Cardiac muscle cell (in vitro differentiated cells and primary cell): ENCODE measurements at regions not wholly inside any gene's neighbourhood (a gene's known extent, or its start where the extent isn't known, plus 50 kb on each side); places are given as distances from the start of the nearest gene placed in this dataset.
A peak's percentile ranks its signal among the peaks of the same experiment; 100 is the strongest.

Experiments
- DNase-seq, 2 donors: peaks; one replicate each; pipeline versions ENCODE4 v3.0.0 to v3.0.0-alpha.2; 2010 to 2017; ENCODE audit warnings: low read depth in 1 of 2, low spot score in 1 of 2
- H3K27ac ChIP-seq: fragments of 200-600 bp; sonication (generic); 2 replicates; pipeline ENCODE4 v1.5.1; 2016
- H3K27me3 ChIP-seq: fragments of 200-600 bp; sonication (generic); 2 replicates; pipeline ENCODE4 v1.6.0; 2016; ENCODE audit warnings: control low read depth
- H3K36me3 ChIP-seq: fragments of 200-600 bp; sonication (generic); 2 replicates; pipeline ENCODE4 v1.5.1; 2016; ENCODE audit warnings: control low read depth
- H3K4me1 ChIP-seq: fragments of 200-600 bp; sonication (generic); 2 replicates; pipeline ENCODE4 v1.8.1; 2017; ENCODE audit warnings: low read depth, mild to moderate bottlenecking, mixed run types
- H3K4me3 ChIP-seq: fragments of 200-600 bp; sonication (generic); 2 replicates; pipeline ENCODE4 v1.5.1; 2016; ENCODE audit warnings: mild to moderate bottlenecking
- H3K9me3 ChIP-seq: fragments of 200-600 bp; sonication (generic); 2 replicates; pipeline ENCODE4 v1.5.1; 2017; ENCODE audit warnings: low read depth, mild to moderate bottlenecking, control low read depth
- CTCF ChIP-seq: IDR thresholded peaks from 2 replicates; pipeline ENCODE4 v1.5.1; 2012; ENCODE audit warnings: low read depth, mild to moderate bottlenecking, low read length

DNA sequence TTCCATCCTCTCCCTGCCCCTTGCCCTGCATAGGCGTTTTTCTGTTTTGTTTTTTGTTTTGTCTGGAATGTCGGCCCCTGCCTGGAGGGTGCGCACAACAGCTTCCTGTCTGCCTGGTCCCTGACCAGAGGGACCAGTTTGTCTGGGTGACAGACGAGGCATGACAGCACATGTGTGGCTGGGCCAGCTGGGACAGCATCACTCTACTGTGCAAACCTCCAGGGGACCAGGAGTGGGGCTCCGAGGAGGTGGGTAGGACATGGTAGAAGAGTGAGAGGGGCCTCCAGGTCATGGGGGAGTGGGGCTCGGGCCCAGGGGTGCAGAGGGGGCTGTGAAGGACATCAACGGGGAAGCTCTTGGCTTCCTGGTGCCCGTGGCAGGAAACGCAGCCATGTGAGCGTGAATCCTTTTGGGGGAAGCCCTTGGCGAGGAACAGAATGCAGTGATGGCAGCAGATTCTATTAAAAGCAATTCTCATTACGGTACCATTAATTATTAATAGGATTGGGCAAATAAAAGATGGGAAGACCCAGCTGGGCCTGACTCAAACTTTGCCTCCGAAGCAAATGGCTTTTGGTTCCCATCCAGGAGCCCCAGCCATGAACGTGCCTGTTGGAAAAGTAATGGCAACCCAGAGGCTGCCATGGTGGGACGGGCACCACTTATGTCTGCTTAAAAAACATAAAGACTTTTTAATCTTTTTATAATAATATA lies 184.4 kb upstream of the IER5L start:
- Histone ChIP-seq H3K4me1 (no peaks in the 10 kb centered on the region), H3K27me3 (no peaks in the 10 kb centered on the region), H3K9me3 (no peaks in the 10 kb centered on the region), H3K4me3 (no peak overlapping the region), H3K27ac (no peak overlapping the region), H3K36me3 (no peaks in the 10 kb centered on the region)
- no peak for TF ChIP-seq CTCF
- DNase-seq, result no peak

- Histone ChIP-seq H3K27ac (no peak overlapping the region), H3K9me3 (no peaks in the 10 kb centered on the region), H3K36me3 (no peaks in the 10 kb centered on the region), H3K4me1 (no peaks in the 10 kb centered on the region), H3K4me3 (no peak overlapping the region), H3K27me3 (no peaks in the 10 kb centered on the region)
- TF ChIP-seq CTCF, result no peak
- no peak for DNase-seq
Observed at GRCh38 chr9:129361196-129361595, 183.1 kb upstream of the IER5L start.

GRCh38 chr9:129359916-129360536 lies 182.0 kb upstream of the IER5L start:
- H3K27ac ChIP-seq, result peak overlapping the region; percentile 22
- DNase-seq, result no peak
- no peak overlapping the region for H3K4me3 ChIP-seq
- H3K27me3 ChIP-seq, result no peaks in the 10 kb centered on the region
- H3K9me3 ChIP-seq, result no peaks in the 10 kb centered on the region
- no peaks in the 10 kb centered on the region for H3K36me3 ChIP-seq
- TF ChIP-seq CTCF, result no peak
- H3K4me1 ChIP-seq, result no peaks in the 10 kb centered on the region

DNA sequence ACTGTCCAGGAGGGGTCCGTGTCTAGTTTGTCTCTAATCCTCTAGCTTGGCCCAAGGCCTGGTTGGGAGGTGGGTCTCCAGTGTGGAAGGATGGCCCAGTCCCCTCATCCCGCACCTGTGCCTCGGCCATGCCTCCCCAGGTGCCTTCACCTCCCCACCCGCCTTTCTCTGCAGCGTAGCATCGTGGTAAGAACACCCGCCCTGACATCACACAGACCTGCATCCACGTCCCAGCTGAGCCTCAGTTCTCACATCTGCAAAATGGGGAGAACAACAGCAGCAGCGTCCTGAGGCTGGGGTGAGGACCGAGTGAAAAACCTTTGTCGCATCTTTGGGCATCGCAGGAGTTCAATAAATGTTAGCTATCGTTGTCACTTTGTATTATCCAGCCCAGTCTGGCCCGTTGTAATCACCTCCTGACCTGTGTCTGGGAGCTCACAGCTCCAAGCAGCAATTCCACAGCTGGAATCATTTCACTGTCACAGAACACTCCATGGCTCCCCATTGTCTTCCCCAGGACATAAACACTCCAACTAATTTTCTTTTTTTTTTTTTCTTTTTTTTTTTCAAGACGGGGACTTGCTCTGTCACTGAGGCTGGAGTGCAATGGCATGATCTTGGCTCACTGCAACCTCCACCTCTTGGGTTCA lies 181.2 kb upstream of the IER5L start:
- H3K4me3 ChIP-seq, result no peak overlapping the region
- H3K9me3 ChIP-seq, result no peaks in the 10 kb centered on the region
- DNase-seq, result no peak
- H3K4me1 ChIP-seq, result no peaks in the 10 kb centered on the region
- no peaks in the 10 kb centered on the region for H3K36me3 ChIP-seq
- H3K27me3 ChIP-seq, result no peaks in the 10 kb centered on the region
- peak overlapping the region; percentile 0 for H3K27ac ChIP-seq
- no peak for TF ChIP-seq CTCF

DNA sequence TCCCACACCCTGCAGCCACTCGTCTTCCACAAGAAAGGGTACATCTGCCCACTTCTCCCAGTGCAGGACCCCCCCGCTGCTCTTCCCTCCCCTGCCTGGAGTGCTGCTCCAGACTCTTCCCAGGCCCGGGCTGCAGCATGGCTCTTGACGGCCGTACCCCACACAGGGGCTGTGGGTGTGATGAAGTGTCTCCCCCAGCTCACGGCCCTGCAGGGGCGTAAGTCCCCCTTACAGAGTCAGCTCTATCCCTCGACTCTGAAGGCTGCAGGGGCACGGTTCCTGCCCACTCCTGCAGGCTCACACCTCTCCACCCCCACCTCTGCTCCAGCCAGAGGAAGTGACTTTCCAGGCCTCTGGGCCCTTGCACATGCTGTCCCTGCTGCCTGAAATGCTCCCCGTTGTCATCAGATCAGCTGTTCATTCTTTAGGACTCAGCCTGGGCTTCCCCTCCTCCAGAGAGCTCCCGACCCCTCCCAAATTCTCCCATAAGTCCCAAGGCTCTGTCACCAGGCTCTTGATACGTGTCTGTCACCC lies 180.6 kb upstream of the IER5L start:
- Histone ChIP-seq H3K9me3 (no peaks in the 10 kb centered on the region), H3K27ac (peak overlapping the region; percentile 0), H3K4me3 (no peak overlapping the region), H3K36me3 (no peaks in the 10 kb centered on the region), H3K27me3 (no peaks in the 10 kb centered on the region), H3K4me1 (peaks cover 2% of the 10 kb centered on the region)
- peak in 1 of 2 donors; percentile 65 for DNase-seq
- no peak for TF ChIP-seq CTCF
